Retinal pigment epithelial cell (primary cell): ENCODE measurements at regions not wholly inside any gene's neighbourhood (a gene's known extent, or its start where the extent isn't known, plus 50 kb on each side); places are given as distances from the start of the nearest gene placed in this dataset.

Experiments used
- DNase-seq: peaks from one replicate; pipeline ENCODE4 v3.0.0-alpha.2; 2010; ENCODE audit warnings: low read depth
- H3K4me3 ChIP-seq: 2 replicates; pipeline ENCODE4 v1.5.1; 2011; ENCODE audit warnings: mild to moderate bottlenecking, low read length, control low read depth, moderate library complexity
- TF ChIP-seq, protein P1 (sequence below): conservative IDR thresholded peaks from 2 replicates; pipeline ENCODE4 v1.5.1; 2011; ENCODE audit warnings: low read depth, low read length, control low read depth, inconsistent platforms

DNA sequence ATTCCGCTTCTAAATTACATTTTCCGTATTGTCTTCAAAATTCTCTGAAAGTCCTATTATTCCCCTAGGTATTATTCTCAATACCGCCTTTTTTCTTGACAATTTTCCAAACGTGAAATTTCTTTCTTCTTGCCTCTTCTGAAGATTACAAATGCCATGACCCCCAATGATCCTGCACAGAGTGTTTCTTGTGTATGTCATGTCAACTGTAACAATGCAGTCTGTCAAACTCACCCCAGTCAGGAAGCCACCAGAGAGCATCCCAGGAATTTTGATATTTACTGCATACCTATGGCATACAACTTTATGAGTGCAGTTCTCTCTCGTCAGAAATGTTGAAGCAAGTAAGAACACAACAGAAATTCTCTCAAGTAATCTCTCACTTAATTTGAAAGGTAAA is 847.3 kb upstream of the CDH8 start:
- TF ChIP-seq, protein P1, sequence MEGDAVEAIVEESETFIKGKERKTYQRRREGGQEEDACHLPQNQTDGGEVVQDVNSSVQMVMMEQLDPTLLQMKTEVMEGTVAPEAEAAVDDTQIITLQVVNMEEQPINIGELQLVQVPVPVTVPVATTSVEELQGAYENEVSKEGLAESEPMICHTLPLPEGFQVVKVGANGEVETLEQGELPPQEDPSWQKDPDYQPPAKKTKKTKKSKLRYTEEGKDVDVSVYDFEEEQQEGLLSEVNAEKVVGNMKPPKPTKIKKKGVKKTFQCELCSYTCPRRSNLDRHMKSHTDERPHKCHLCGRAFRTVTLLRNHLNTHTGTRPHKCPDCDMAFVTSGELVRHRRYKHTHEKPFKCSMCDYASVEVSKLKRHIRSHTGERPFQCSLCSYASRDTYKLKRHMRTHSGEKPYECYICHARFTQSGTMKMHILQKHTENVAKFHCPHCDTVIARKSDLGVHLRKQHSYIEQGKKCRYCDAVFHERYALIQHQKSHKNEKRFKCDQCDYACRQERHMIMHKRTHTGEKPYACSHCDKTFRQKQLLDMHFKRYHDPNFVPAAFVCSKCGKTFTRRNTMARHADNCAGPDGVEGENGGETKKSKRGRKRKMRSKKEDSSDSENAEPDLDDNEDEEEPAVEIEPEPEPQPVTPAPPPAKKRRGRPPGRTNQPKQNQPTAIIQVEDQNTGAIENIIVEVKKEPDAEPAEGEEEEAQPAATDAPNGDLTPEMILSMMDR: no peak
- H3K4me3 ChIP-seq: no peak overlapping the region
- DNase-seq: no peak

DNA sequence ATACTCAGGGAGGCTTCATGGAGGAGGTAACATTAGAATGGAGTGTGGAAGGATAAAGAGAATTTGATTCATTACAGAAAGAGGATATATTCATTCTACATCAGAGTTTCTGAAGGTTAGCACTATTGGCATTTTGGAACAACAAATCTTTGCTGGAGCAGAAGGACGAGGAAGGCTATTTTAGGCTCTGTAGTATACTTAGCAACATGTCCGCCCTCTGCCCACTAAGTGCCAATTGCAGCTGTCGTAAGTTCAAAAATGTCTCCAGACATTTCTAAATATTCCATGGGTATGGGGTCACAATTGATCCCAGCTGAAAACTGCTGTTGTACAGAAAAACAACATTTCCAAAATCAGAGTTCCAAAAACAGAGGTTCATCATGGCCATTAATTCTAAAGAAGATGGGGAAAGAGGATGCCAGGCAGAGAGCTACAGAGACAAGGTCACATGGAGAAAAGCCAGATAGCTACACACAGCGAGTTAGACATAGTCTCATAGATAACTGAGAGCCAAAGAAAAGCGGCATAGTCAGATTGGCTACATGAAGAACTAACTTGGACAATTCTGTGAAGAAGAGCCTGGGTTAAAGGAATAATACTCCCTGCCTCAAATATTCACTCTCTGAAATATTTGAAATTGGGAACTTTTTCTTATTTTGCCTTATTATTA is 846.4 kb upstream of the CDH8 start:
- TF ChIP-seq, protein P1: no peak
- H3K4me3 ChIP-seq: no peak overlapping the region
- no peak for DNase-seq

DNA sequence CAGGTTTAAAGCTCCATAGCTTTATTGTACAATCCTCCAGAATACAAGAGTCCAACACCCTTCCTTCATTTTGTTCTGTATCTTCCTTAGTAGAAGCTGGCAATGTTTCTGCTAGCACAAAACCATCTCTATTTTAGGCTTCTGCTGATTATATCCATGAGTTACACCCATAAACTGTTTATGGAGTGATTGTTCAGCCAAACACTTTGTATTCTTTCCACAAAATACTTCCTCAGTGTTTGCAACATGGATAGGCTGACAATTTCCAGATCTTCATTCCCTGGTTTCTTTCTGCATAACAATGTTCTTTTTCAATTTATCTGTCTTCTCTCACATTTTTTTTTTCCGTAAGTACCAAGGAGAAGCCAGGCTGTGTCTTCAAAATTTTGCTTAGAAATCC is 839.9 kb upstream of the CDH8 start:
- no peak overlapping the region for H3K4me3 ChIP-seq
- DNase-seq: no peak
- TF ChIP-seq, protein P1: no peak

DNA sequence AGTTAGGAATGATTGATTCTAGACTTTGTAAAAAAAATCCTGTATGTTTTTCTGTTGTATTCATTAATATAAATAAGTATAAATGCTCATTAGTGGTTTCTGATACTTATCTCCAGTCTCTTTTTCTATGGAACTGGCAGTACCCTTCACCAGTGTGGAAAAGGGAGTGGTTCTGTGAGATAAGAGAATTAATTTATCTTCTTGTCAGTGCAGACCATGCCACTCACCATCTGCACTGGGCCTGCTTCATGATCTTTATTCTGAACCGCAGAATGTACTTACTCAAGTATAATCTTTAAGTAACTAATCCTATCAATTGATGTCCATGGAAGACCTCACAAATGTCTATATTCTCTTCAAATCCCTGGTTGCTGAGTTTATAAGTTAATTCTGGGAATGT is 836.1 kb upstream of the CDH8 start:
- H3K4me3 ChIP-seq: no peak overlapping the region
- TF ChIP-seq, protein P1: no peak
- DNase-seq: no peak

DNA sequence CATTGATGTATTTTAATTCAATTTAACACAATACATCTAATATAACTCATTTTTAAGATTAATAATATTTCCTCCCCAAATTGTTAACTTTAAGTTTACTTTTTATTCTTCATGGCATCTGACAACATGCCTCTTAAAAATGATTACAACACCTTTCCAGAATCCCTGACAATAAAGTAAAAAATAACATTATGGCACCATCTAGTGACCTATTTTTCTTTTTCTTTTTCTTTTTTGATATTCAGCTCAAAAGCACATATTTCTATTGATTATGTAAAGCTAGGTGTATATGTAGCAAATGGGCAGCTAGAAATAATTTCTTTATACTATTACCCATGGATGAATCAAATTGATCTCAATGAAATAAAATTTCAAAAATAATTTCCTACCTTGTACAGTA is 834.3 kb upstream of the CDH8 start:
- H3K4me3 ChIP-seq: no peak overlapping the region
- no peak for DNase-seq
- TF ChIP-seq, protein P1: no peak

DNA sequence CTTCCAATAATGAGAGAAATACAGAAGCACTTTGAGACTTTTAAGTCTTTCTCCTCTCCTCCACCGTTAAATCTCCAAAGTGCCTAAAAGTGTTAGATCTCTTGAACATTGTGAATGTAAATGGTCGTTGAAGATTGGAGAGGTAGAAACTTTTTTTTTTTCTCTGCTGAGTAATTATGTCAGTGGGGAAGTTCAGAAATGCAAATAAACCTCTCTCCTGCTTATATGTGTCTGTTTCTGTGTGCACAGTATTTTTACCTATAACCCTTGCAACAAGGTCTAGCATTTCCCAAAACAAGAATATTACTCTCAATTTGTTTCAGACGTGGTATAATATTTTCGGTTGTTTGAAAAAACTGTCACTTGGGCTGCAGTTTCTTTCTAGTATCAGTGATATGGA is 833.6 kb upstream of the CDH8 start:
- DNase-seq: no peak
- H3K4me3 ChIP-seq: no peak overlapping the region
- TF ChIP-seq, protein P1: no peak

DNA sequence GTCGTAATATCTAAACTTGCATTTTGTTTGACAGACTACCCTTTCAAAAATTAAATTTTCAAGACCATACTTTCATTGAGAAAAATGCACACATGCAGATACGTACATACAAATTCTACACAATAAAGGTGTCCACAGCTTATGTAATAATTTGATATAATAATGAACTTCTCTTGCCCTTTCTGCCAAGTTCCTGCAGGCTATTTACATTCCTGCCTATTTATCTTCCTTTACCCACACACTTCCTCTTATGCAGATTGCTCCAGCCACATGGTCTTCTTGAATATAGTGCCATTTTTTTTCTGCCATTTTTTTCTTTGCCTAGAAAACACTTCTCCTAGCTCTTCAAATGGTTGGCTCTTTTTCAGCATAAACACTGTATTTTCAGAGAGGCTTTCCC is 826.9 kb upstream of the CDH8 start:
- TF ChIP-seq, protein P1: no peak
- DNase-seq: no peak
- H3K4me3 ChIP-seq: no peak overlapping the region
